Stimulated activated CD4-positive, alpha-beta T cell treated with anti-CD3 and anti-CD28 coated beads, Interleukin-1b, Interleukin-23, amount 100 ng/mL, for 48 hours (primary cell): ENCODE measurements at regions not wholly inside any gene's neighbourhood (a gene's known extent, or its start where the extent isn't known, plus 50 kb on each side); places are given as distances from the start of the nearest gene placed in this dataset.

Source experiments
- DNase-seq: peaks from one replicate; pipeline ENCODE4 v3.0.0-alpha.2; 2020

DNA sequence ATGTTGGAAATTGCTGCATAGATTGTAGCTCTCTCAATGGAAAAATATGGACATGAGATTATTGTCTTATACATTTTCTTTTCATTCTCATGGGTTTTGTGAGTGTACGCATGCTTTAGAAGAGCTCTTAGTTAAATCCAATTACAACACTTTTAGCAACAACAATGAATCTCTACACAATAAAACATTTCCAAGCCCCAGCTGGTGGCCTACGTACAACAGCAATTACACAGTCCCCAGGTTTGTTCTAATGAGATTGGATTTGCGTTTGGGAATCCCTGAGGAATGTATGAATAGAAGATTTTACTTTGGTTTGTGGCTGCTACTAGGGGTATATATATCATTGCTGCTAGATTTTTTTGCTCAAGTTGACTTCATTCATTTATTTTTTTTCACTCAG, 98.6 kb downstream of the FHDC1 start:
- no peak for DNase-seq

DNA sequence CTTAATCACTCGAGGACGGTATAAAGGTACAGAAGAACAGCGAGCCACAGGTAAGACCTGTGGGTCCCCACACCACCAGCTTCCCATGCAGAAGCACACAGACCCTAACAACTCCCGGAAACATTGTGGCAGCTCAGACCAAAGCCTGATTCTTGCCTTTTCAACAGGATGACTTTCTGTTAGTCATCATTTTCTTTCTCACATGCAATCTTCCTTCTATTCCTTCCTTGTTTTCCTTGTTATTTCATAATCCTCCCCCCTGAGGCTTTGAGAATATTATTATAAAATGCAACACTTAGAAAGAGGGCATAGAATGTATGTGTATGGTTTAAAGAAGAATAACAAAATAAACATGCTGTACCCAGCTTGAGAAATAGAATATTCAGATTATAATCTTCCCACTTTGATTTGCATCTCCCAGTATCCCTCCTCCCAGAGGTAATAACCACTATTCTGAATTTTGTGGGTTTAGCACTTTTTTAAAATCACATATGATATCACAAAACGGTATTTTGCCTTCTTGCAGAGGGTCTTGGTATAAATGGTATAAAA, 100.9 kb downstream of the FHDC1 start:
- no peak for DNase-seq

DNA sequence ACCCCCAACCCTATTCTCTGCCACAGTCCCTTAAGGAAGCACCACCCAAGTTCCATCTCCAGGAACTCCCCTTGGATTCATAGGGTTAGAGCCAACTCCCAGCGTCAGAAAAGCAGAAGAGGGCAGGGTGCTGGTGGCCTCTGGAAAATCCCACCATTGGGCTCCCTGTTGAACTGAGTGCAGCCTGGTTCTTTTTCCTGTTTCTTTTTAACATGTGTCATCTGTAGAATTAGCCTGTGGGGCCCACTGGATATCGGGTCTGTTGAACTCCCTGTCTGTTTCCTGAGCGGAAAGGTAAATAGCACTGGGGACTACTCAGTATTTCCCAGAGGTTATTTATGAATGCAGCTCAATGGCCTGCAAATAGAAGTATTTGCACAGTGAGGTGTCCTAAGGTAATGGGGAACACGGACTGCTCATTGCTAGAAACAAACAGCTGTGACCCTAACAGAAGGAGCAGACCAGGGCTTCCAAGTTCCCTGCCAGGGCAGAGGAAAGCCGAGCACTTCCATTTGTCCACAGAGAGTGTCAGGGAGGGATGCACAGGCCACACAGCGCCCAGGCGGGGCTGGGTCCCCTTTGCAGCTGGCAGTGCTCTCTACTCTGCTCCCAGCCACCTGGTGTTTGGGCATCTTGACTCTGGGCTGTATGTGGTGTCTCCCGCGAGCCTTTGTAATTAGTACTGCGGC, 102.6 kb downstream of the FHDC1 start:
- no peak for DNase-seq

DNA sequence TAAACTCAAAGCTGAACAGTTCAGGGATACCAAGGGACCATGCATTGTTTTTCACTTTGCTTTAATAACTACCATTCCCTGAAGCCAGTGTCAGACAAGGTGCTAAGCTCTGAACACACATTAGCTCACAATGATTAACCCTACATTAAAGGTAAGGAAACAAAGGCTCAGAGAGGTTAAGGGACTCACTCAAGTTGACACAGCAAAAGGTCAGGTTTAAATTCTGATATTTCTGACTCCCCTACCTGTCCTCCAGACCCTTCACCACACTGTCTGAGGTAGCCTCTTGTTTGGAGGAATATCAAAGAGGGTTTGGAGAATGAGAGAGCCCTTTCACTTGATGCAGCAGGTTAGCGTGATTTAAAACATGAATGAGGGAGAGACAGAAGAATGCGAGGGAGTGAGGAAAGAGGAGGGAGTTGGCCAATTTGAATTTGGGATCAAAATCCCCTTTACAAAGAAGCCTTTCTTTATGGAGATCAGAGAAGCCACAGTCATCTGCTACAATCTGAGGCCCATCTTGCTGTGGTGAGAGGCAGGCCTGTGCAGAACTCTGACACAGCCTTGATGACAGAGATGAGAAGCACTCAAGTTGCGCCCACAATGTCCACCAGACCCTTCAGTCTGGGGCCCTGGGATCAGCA, 103.5 kb downstream of the FHDC1 start:
- no peak for DNase-seq

DNA sequence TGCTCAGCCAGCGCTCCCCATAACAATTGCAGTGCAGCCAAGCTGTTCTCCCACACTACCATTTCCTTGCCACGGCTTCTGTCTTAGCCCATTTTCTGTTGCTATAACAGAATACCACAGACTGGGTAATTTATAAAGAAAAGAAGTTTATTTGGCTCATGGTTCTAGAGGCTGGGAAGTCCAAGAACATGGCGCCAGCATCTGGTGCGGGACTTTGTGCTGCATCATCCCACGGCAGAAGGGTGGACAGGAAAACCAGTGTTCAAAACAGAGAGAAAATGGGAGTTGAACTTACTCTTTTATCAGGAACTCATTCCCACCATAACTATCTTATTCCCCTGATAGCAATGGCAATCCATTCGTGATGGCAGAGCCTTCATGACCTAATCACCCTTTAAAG, 104.6 kb downstream of the FHDC1 start:
- DNase-seq: no peak

DNA sequence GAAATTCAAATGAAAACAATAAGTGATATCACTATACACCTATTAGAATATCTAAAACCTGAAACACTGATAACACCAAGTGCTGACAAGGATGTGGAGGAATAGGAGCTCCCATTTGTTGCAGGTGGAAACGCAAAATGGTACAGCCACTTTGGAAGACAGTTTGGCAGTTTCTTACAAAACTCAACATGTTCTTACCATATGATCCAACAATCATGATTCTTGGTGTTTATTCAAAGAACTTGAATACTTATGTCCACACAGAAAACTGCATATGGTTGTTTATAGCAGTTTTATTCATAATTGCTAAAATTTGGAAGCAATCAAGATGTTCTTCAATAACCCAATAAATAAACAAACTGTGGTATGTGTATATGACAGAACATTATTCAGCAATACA, 107.9 kb downstream of the FHDC1 start:
- DNase-seq: no peak

DNA sequence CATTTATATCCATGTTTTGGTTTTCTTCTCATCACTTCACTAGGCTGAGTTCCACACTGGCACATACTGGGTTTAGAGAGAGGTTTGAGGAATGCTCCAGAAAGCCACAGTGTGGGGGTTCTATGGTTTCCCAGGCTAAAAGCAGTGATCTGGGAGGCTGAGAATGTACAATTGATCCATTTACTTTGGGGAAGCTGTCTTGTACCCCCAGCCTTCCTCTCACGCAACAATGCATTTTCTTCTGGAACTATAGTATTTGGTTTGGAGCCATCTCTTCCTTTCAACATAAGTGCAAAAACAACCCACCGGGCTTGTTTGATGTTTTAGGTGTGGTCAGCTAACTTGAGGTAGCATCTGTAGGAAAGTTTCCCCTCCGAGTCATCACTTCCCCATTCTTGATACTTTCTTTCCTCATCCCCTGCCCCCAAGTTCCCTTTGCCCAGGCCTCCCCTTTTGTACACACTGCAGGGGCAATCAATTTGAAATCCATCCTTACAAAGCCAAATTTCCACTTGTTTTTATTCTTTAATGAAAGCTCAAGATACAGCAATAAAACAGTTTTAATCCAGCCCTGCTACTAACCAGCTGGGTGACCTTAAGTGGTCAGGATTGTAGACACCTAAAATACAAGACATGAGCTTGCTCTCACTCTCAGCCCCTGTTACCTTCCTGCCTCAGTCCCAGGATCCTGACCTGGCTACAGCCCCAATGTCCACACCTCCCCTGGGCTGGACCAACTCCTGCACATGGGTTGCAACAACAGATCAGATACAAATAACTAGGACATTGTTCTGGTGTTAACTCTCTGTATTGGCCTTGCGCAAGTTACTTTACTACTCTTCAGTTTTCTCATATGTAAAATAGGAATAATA, 109.2 kb downstream of the FHDC1 start:
- DNase-seq: no peak

DNA sequence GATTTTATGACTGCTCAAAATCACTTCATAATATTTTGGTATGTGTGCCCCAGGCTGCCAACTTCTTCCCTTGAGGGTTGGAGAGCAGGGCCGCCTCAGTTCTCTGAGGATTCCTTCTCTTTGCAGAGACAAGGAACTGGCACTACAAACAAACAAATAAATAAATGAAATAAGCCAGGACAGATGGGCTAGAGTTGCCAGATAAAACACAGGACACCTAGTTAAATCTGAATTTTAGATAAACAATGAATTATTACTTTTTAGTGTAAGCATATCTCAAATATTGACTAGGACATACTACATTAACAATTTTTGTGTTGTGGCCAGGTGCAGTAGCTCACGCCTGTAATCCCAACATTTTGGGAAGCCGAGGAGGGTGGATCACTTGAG, 122.5 kb downstream of the FHDC1 start:
- DNase-seq: no peak

DNA sequence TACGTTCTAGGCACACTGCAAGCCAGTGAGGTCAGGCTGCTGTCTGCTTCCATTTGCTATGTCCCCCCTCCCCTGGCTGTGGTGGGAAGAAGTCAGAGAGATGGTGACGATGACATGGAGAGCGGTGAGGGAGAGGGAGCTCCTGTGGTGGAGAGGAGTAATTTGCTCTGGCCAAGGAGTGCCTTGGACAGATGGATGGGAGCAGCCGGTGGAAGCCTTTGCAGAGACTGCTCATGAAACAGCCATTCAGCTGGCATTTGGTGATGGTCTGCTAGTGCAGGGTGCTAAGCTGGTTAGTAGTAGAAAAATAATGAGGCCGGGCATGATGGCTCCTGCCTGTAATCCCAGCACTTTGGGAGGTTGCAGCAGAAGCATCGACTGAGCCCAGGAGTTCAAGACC, 124.1 kb downstream of the FHDC1 start:
- DNase-seq: no peak

DNA sequence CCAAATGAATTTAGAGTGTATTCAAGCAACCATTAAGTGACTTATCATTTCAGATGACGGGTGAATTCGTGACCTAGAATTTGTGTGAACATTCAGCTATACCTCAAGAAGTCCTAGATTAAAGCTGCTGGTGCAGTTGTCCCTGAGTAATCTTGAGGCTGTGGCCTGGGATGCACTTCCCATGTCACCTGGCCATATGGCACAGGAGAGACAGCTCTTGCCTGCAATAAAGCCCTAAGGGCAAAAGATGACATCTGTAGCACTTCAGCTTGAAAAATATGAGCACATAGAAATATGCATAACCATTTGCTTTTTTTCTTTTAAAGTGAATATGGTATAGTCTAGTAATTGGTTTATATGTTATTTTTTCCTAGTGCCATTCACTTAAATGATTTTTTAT, 125.8 kb downstream of the FHDC1 start:
- no peak for DNase-seq

DNA sequence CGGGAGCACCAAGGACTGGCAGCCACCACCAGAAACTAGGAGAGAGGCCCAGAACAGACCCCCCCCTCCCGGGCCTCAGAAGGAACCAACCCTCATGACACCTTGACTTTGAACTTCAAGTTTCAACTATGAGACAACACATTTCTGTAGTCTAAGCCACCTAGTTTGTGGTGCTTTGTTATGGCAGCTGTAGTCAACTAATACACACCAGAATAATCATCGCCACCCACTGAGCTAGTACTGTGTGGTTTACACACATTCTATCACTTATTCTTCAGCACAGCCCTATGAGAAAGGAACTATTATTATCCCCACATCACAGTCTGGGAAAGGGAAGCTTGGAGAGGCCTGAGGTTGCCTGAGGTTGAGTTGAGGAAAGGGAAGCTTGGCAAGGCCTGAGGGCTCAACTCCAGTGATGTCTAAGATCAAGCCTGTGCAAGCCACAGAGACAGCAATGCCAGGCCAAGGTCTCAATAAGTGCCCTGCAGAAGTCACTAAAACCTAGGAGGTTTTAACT, 126.6 kb downstream of the FHDC1 start:
- no peak for DNase-seq

DNA sequence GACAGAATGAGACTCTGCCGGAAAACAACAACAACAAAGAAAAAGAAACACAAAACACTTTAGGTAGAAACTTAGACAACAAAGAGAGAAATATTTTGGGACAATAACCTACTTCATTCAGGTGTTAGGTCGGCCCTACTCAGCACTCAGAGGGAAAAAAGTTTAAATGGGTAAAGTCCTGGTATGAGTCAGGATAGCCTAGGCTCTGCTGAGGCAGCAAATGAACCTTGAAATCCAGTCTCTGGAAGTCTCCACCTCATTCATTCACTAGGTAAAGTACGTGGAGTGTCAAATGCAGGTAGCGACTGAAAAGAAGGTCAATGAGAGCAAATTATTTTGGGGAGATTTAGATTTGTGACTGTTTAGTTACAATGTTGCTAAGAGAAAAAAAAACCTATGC, 127.4 kb downstream of the FHDC1 start:
- no peak for DNase-seq

DNA sequence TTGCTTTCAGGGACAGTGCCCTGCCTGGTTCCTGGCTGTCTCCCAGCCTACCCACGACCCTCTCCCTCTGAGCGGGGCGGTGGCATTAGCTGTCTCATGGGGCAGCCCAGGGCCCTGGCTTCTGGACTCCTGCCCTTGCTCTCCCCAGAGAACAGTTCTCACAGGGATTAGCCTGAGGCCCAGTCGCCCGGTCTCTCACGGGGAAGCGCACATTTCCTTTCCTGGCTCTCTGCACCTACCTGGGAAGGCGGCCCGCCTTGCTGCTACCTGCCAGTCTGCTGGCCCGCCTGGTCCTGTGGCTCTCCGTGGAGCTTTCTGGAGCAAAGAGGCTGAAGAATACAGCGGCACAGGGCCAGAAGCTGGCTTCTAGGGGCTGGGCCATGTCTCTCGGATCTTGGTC, 128.4 kb downstream of the FHDC1 start:
- no peak for DNase-seq

DNA sequence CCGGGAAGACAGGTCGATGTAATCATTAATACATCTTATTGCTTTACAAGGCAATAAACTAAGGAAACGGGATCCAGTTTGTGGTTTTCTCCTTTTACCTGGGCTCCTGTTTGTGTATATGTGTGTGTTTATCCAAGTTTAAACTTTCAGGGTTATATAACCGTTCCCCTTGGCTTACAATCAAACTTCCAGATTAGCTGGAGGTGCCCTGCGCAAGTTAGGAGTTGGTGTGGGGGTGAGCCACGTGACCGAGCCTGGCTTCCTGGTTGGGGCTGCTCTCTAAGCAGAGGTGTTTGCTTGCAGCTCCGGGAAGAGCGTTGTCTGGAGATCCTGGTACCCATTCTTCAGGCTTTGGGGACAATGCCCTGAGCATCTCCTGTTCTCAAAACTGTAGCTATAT, 129.2 kb downstream of the FHDC1 start:
- DNase-seq: no peak

DNA sequence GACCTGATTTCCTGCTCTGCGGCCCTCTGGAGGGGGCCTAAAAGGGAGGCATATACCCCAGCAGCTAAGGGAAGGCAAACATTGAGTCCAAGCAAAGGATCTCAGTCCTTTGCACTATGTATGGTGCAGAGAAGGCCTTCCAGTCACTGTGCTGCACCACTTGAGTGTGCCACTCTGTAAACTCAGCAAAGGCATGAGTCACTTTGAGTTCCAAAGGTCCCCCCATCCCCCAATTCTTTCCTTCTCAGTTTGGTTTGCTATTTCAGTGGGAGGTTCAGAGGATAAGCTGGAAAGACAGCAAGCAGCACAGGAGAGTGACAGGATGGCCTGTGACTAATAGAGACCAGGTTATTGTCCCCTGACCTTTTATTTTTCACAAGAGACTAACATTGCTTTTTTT, 131.3 kb downstream of the FHDC1 start:
- no peak for DNase-seq

DNA sequence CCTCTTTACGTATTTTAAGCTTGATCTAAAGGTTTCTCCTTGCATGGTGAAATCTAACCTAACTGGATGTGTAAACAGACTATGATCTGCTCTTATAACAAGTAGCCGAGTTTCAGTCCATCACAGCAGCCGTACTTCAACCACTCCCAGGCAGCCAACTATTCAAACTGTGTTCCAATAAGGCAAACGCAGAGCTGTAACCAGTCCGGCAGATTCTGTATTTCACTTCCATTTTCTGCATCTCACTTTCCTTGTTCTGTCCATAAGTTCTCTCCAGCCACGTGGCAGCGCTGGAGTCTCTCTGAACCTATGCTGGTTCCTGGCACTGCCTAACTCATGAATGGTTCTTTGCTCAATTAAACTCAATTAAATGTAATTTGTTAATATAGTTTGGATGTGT, 132.6 kb downstream of the FHDC1 start:
- DNase-seq: no peak

DNA sequence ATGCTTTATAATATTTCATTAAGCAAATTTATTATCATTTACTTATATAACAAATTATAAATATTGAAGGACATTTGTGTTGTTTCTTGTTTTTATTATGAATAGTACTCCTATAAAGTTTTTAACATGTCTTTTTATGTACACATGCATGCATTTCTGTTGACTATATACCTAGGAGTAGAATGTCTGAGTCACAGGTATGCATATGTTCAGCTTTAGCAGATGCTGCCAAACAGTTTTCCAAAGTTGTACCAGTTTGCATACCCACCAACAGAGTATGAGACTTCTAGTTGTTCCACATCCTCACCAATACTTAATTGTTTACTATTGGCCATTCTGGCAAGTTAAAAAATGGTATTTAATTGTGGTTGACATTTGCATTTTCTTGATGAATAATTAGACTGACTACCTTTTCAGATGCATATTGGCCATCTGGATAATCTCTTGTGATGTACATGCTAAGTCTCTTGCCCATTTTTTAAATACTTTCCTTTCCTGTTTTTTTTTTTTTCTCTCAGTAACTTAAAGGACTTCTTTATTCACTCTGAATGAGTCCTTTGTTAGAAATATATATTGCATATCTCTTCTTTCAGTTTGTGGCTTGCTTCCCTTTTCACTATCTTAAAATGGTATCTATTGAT, 132.2 kb upstream of the TRIM2 start:
- no peak for DNase-seq

DNA sequence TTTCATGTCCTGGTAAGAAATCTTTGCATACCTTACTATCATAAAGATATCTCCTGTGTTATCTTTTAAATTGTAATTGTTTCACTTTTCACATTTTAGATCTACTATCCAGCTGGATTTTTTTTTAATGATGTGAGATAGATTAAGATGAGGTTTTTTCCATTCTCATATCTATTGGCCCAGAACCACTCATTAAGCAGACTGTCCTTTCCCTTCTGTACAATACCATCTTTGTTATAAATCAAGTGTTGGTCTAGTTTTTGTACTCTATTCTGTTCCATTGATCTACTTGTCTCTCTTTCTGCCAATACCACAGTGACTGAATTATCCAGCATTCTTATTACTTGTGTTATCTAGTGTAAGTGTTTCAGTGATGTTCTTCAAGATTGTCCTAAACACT, 131.6 kb upstream of the TRIM2 start:
- no peak for DNase-seq

DNA sequence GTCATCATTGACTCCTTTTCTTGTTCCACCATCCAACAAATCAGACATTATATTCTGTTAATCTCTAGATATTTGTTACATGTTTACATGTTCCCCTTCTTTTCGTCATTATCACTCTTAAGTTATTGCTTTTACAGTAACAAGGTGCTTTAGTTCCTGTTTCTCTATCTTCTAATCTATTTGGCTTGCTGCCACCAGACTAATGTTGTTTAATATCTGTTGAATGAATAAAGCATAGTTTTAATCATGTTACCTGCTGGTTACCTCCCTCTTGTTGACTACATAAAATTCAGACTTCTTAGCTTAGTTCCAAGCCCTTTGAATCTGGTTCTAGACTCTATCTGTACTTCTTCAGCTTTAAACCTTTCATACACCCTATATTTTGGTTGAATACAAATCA, 129.8 kb upstream of the TRIM2 start:
- no peak for DNase-seq

DNA sequence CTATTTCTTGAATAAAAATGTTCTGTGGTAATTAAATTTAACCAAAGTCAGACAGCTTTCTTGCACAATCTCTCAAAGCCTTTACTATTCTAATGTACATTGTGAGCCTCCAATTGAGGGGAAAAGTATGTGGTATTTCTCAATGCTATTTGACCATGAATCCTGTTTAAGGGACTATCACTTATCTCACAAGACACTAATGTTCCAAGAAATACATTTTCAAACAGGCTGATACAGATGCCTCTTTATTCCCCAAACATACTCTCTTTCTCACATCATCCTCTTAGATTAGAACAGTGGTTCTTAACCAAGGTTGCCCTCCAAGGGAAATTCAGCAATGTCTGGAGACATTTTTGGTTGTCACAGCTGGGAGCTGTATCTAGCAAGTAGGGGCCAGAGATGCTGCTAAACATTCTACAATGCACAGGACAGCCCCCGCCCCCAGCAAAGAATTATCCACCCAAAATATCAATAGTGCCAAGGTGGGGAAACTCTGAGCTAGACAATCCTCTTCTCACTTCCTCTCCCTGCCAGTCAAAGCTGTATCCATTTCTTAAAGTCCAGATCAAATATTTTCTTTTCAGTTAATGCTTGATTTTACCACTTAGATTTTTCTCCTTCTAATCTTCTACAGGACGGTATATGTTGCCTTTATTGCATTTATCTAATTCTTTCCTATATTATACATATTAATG, 129.2 kb upstream of the TRIM2 start:
- DNase-seq: no peak

DNA sequence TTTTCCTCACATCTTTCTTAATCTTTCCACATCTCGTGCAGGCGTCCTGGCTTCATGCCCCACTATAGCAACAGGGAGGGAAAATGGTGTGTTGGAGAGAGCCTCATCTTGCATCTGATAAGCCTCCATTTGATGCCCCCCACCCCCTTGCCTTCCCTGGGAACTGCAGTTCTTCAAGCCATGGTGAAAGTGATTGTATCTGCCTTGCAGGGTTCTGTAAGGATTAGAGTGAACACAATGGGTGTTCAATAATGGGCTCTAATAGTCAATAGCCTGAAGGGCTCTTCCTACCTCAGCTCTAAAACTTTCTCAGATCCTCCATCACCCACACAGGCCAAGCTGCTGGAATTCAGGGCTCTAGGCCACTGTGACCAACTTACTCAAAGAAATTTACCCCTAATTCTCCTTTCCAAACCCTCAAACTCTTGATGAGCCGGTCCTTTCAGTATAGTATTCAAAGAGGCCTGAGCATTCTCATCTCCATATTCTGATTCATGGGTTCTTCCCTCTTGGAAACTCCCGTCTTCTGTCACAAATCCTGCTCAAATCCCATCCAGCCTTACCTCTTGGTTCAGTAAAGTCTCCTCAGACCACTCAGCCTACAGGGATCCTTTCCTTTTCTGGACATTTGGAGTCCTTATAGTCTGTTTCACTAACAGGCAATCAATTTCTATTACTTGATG, 128.3 kb upstream of the TRIM2 start:
- DNase-seq: no peak

DNA sequence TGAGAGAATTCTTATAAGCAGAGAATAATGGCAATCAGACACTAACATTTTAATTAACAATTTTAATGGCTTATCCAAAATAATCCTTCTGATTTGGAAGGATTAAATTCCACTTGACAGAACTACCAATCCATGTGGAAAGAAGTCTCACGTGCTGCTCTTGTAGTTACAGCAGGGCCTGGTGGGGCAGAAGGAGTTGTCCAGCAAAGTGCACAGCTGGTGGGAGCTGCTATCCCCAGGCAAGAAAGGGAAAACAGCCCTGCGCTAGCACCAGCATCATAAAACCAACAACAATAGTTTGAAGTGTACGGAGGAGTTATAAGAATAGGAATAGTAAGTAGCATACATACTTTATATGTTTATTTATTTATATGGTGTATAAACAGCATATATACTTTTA, 127.4 kb upstream of the TRIM2 start:
- no peak for DNase-seq
